Adrenal gland (tissue), 9 donors: ENCODE measurements at regions not wholly inside any gene's neighbourhood (a gene's known extent, or its start where the extent isn't known, plus 50 kb on each side); places are given as distances from the start of the nearest gene placed in this dataset.
"Not testable (repeated sequence)": the region's sequence is repeated elsewhere in the genome, so short reads cannot be mapped to it uniquely, and the experiment has no call there.

Source experiments
- DNase-seq, 7 donors: peaks; one replicate each; pipeline ENCODE4 v3.0.0-alpha.2; 2019 to 2020
- H3K27ac ChIP-seq, 5 donors: fragments of 200-600 bp; sonication (generic) in 4 of 5; 1 replicate in 3 of 5; 2 replicates in 2 of 5; pipeline versions ENCODE4 v1.5.1 to v1.8.0; 2016 to 2020; ENCODE audit warnings: mild to moderate bottlenecking in 1 of 5
- H3K27me3 ChIP-seq: fragments of 200-600 bp; 2 replicates; pipeline ENCODE4 v1.8.0; 2021
- H3K36me3 ChIP-seq, 2 donors: fragments of 200-600 bp; replicated peaks in 1 of 2; 1 replicate in 1 of 2; 2 replicates in 1 of 2; pipeline versions ENCODE4 v1.5.1 to v1.8.0; 2018 to 2022
- H3K4me1 ChIP-seq, 2 donors: fragments of 200-600 bp; replicated peaks in 1 of 2; 1 replicate in 1 of 2; 2 replicates in 1 of 2; pipeline versions ENCODE4 v1.5.1 to v1.8.0; 2018 to 2021
- H3K4me3 ChIP-seq, 4 donors: fragments of 200-600 bp; sonication (generic) in 3 of 4; one replicate each; pipeline ENCODE4 v1.5.1; 2016 to 2018
- H3K9me3 ChIP-seq, 3 donors: fragments of 200-600 bp; sonication (generic) in 1 of 3; replicated peaks in 1 of 3; 1 replicate in 2 of 3; 2 replicates in 1 of 3; pipeline versions ENCODE4 v1.5.1 to v1.8.0; 2016 to 2021
- POLR2A ChIP-seq, 2 donors: fragments of 450-650 bp; IDR thresholded peaks; one replicate each; pipeline ENCODE4 v1.6.1; 2017; ENCODE audit warnings: antibody characterized with exemption in 2 of 2, mild to moderate bottlenecking in 2 of 2, moderate library complexity in 1 of 2
- WGBS, 4 donors: extraction: QIAGEN DNeasy Blood & Tissue Kit in 2 of 4; methylation state at CpG; one replicate each; pipeline versions ENCODE4 v1.1.5 to v1.1.7; 2013 to 2017; 5-methylcytosine and 5-hydroxymethylcytosine counted together
- intact Hi-C, 2 donors: fragments of 100-400 bp; cut with DNase I; formaldehyde crosslinking; loops; one replicate each; pipeline versions ENCODE4 v1.14.1 to v1.15.0; 2022 to 2023
- TF ChIP-seq, protein P1 (sequence below), 6 experiments: fragments of 450-650 bp in 4 of 6; fragments of 200-600 bp in 2 of 6; sonication (generic) in 1 of 6; IDR thresholded peaks; 1 replicate in 5 of 6; 2 replicates in 1 of 6; pipeline versions ENCODE4 v1.5.1 to v1.8.0; 2016 to 2021; ENCODE audit warnings: antibody characterized with exemption in 6 of 6, mild to moderate bottlenecking in 2 of 6, moderate library complexity in 1 of 6
- donor health status: healthy with polysubstance abuse.
- donor health status: Bipolar disorder and iron deficiency.
- donor health status: DM: yes; HTN: yes; CAD: no.
- donor health status: DM: no; HTN: no; CAD: no.
- donor health status: DM: no; HTN: no; CAD: no.

DNA sequence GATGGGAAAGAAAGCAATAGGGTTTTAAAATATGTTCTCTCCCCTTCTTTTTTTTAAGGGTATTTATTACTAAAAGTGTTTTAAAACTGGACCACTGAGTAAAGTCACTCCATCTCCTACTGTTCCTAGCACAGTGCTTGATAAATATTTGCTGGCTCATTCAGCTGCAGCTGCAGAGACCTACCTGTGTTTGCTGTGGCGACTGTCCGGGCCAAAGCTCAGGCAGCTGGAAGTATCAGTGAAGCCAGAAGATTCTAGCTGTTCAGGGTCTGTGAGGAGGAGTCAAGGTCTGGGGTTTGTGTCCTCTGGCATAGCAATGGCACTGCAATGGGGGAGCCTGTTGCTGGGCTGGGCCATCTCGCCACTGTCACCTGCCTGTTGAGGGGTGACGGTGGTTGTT is 109.9 kb downstream of the RPLP1 start:
- Histone ChIP-seq H3K4me1 (no peaks in the 10 kb centered on the region), H3K27me3 (no peaks in the 10 kb centered on the region), H3K27ac (no peak overlapping the region), H3K9me3 (no peaks in the 10 kb centered on the region), H3K36me3 (no peaks in the 10 kb centered on the region), H3K4me3 (no peak overlapping the region)
- intact Hi-C loops = no loop called here
- TF ChIP-seq POLR2A (IDR thresholded peaks at IDR 0.05) = no peak
- WGBS, 4 donors = 86 to 97% (median 92%) methylated on average over 4 of the region's 4 CpGs
- no peak for DNase-seq

DNA sequence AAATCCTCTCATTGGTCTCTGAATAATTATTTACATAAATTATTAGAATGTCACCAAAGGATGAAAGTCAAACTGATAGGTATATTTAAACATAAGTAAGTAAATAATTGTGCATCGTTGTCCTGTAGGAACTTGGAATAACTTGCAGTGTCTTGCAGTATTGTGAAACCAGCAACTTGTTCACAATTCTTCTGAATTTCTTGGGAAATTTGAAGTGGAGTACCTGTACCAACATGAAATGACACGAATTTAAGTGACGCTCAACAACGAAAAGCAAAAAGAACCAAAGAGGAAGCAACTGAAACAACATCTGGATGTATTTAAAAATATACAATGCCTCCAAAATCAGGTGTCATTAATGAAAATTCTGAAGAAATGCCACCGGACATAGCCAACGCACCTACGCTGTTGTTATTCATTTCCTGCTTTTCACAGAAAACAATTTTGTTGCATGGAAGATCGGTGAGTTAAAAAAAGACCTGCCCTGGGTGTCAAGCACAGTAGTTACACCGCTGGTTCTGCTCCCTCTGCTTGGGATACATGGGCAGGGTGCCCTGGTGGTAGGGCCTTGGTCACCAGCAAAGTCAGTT is 112.5 kb downstream of the RPLP1 start:
- no peaks in the 10 kb centered on the region for H3K4me1 ChIP-seq
- H3K36me3 ChIP-seq = no peaks in the 10 kb centered on the region
- H3K27me3 ChIP-seq = no peaks in the 10 kb centered on the region
- intact Hi-C loops = no loop called here
- no peak overlapping the region for H3K4me3 ChIP-seq
- DNase-seq = no peak
- 72 to 87% (median 83%) methylated on average over 9 of the region's 9 CpGs for WGBS, 4 donors
- no peaks in the 10 kb centered on the region for H3K9me3 ChIP-seq
- no peak overlapping the region for H3K27ac ChIP-seq
- TF ChIP-seq POLR2A (IDR thresholded peaks at IDR 0.05) = no peak
- TF ChIP-seq, protein P1, sequence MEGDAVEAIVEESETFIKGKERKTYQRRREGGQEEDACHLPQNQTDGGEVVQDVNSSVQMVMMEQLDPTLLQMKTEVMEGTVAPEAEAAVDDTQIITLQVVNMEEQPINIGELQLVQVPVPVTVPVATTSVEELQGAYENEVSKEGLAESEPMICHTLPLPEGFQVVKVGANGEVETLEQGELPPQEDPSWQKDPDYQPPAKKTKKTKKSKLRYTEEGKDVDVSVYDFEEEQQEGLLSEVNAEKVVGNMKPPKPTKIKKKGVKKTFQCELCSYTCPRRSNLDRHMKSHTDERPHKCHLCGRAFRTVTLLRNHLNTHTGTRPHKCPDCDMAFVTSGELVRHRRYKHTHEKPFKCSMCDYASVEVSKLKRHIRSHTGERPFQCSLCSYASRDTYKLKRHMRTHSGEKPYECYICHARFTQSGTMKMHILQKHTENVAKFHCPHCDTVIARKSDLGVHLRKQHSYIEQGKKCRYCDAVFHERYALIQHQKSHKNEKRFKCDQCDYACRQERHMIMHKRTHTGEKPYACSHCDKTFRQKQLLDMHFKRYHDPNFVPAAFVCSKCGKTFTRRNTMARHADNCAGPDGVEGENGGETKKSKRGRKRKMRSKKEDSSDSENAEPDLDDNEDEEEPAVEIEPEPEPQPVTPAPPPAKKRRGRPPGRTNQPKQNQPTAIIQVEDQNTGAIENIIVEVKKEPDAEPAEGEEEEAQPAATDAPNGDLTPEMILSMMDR (IDR thresholded peaks at IDR 0.05) = no peak

DNA sequence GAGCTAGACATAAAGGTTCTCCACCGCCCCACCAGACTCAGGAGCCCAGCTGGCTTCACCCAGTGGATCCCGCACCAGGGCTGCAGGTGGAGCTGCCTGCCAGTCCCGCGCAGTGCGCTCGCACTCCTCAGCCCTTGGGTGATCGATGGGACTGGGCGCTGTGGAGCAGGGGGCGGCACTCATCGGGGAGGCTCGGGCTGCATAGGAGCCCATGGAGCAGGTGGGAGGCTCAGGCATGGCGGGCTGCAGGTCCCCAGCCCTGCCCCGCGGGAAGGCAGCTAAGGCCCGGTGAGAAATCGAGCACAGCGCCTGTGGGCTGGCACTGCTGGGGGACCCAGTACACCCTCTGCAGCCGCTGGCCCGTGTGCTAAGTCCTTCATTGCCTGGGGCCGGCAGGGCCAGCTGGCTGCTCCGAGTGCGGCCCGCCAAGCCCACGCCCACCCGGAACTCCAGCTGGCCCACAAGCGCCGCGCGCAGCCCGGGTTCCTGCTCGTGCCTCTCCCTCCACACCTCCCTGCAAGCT is 114.7 kb downstream of the RPLP1 start:
- H3K4me3 ChIP-seq, H3K4me1 ChIP-seq, DNase-seq, H3K27ac ChIP-seq, H3K27me3 ChIP-seq, intact Hi-C loops, H3K36me3 ChIP-seq, H3K9me3 ChIP-seq: not testable (repeated sequence)
- WGBS, 4 donors = 93 to 95% (median 95%) methylated on average over 8 to 31 of the region's 31 CpGs

DNA sequence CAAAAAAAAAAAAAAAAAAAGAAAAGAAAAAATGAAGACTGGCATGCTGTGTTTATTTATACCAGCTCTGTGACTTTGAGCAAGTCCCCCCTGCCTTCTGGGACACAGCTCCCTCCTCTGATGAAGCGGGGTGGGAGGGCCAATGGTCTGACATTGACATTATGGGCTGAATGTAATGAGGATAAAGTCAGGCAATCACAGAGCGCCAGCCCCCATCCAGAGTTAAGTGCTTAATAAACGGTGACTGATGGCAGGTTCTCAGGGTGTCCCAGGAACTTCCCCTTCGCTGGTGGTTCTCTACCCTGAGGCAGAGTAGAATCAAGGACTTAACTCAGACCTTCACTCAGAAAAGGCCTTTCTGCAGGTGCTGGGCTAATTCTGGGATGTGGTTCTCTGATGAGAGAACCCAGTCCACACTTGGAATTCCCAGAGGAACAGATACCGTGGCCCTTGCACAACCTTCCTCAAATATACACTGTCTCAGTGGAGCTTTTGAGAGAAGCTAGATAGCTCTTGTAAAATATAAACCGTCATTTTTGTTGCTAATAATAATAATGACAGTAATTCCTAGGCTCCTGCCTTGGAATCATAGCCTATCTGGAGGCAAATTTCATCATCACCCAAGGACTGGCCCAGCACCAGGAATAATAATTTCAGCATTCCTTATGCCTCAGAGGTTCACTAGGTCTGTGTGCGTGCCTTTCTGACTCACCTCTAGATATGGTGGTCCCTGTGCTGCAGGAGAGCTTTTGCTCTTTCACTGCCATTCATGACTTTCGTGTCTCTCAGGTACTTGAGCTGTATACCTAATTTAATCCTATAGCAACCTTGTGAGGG is 115.8 kb downstream of the RPLP1 start:
- peak in 2 of 7 donors; percentile 23 to 39 for DNase-seq
- Histone ChIP-seq H3K4me1 (no peaks in the 10 kb centered on the region), H3K27ac (no peak overlapping the region), H3K27me3 (no peaks in the 10 kb centered on the region), H3K4me3 (no peak overlapping the region), H3K36me3 (no peaks in the 10 kb centered on the region), H3K9me3 (no peaks in the 10 kb centered on the region)
- WGBS, 4 donors = 65 to 79% (median 71%) methylated on average over 7 to 8 of the region's 8 CpGs
- intact Hi-C loops = no loop called here
- TF ChIP-seq, protein P1 (IDR thresholded peaks at IDR 0.05) = no peak
- TF ChIP-seq POLR2A (IDR thresholded peaks at IDR 0.05) = no peak

DNA sequence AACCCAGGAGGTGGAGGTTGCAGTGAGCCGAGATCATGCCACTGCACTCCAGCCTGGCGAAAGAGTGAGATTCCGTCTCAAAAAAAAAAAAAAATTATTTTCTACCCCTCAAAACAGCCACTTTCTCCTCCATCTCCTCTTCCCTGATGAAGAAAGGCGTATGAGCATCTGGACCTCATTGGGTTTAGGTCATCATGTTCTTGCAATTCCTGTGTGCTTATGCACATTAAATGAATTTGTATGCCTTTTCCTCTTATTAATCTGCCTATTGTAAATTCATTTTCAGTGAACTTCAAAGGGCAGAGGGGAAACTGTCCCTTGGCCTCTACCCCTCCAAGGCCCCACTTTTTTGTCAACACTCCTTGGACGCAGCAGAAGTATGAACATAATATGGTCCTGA is 117.8 kb downstream of the RPLP1 start:
- Histone ChIP-seq H3K9me3 (no peaks in the 10 kb centered on the region), H3K27ac (no peak overlapping the region), H3K4me1 (no peaks in the 10 kb centered on the region), H3K4me3 (no peak overlapping the region), H3K36me3 (no peaks in the 10 kb centered on the region), H3K27me3 (no peaks in the 10 kb centered on the region)
- WGBS, 4 donors = 54 to 92% (median 56%) methylated on average over 5 of the region's 5 CpGs
- DNase-seq = no peak
- intact Hi-C loops = loop anchor here in 1 of 2 donors (10.0 kb wide), 1 partner anchor 914 kb away; no protein-coding TSS in a partner anchor
- TF ChIP-seq POLR2A (IDR thresholded peaks at IDR 0.05) = no peak
- TF ChIP-seq, protein P1 (IDR thresholded peaks at IDR 0.05) = no peak
